ENCODE measurements at regions not wholly inside any gene's neighbourhood (a gene's known extent, or its start where the extent isn't known, plus 50 kb on each side); places are given as distances from the start of the nearest gene placed in this dataset.
A peak's percentile ranks its signal among the peaks of the same experiment; 100 is the strongest.
"Not testable (repeated sequence)": the region's sequence is repeated elsewhere in the genome, so short reads cannot be mapped to it uniquely, and the experiment has no call there.

DNA sequence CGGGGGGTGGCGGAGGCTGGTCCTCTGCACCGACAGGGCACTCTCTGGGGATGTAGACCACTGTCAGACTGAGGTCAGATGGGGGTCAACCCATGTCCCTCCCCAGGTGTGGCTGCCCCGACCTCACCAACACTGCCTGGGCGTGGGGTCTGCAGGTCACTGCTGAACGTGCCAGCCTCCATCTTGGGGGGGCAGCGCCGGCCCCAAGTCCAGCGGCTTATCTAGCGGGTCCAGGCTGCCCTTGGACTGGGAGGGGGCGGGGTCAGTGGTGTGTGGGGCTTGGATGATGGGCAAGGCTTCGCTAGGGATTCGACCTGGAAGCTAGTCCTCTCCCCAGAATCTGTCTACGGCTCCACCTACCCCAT lies 178.2 kb downstream of the IGLL1 start:
- ATAC-seq (no peak), DNase-seq (ENCODE audit: low spot score) (no peak)
- intact Hi-C loops (cut with DNase I) = no loop called here

DNA sequence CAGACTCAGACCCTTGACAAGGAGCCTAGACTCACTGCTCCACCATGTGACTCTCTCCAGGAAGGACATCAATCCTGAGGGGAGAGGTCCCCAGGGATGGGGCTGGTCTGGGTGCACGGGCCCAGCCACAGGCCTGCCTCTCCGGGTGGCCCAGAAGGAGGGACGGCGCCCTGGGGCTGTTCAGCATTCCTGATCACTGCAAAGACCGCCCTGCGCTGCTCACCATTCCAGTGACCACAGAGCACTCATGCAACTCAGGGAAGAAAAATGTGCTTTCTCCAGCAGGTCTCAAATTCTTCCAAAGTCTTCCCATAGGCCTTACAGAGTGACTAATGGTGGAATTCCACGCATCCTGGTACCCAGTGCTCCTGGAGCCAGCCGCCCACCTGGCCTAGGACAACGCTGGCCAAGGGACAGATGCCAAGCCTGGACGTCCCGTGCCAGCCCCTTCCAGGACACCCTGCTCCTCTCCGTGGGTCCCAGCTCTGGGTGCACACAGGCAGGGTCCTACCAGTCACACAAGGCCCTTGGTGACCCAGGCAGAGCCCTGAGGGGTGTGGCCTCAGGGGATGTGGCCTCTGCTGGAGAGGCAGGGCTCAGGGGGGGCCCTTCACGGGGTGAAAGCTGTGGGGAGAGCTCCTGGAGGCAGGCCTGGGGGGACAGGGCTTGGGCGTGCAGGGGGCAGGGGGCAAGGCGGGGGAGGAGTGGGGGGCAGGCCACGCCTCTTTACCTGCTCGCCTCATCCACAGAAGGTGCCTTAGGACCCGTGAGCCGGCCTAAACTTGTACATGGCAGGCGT lies 178.8 kb downstream of the IGLL1 start:
- ATAC-seq (no peak), DNase-seq (ENCODE audit: low spot score) (peak; percentile 54)
- intact Hi-C loops (cut with DNase I) = no loop called here

DNA sequence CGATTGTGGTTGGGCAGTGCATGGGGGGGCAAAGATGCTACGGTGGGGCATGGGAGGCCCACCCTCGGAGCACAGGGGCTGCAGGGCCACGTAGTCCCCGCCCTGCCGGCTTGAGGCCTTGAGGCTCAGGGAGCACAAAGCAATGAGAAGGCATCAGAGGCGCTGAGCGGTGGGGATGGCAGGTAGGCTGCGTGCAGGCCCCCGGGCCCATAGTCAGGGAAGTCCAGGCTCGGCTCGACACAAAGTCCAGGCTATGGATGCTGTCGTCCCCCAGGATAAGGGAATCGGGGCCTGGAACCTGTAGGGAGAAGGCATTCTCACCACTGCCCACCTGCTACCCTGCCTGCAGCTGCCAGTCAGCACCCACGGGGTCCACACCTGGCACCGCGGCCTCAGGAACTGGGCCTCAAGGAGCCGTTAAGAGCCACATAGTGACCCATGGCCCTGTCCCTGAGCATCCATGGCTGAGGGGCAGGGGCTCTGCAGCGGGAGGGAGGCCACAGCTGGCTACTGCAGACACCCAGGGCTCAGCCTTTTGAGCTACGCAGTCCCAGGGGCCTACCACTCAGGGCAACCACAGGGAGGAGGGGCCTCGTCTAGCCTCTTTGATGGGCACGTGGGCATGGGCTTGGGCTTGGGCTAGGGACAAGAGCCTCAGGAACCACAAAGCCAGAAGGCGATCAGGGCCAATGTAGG lies 179.7 kb downstream of the IGLL1 start:
- no peak for ATAC-seq

DNA sequence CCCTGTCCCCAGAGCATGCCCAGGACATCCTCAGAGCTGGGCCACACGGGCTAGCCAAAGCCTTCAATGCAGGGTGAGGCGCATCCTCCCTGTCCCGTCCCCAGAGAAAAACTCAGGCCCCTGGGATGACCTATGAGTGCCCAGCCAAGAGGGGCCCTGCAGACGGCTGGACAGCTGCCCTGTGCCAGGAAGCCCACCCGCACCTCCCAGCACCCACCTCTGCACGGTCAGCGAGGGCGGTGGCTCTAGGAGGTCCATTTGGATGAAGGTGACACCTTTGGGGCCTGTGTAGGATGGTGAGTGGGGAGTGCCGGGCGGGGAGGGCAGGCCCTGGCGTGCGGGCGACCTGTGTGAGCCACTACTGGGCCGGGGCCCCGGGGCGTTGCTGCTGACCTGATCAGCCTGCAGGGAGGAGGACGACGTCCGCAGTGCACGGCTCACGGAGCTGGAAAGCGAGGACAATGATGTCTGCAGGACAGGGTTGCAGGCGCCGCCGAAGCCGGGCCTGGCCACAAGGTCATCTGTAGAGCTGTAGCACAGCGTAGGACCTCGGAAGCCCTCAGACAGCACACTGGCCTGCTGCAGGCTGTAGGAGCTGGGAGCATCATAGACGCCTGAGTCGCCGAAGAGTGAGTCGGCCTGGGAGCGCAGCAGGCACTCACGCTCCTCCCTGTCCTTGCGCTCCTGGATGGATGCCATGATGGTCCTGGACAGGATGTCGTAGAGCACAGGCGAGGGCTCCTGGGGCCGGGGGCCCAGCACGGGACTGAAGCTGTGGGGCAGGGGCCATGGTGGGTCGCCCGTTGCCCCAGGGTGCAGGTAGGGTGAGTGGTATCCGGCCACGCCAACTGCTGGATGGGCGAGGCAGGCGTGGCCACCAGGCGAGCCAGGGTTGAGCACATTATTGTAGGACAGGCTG lies 180.5 kb downstream of the IGLL1 start:
- DNase-seq (ENCODE audit: low spot score) (no peak), ATAC-seq (no peak)
- intact Hi-C loops (cut with DNase I) = no loop called here

More for the DNA sequence above, 179.7 kb downstream of the IGLL1 start:
- DNase-seq (ENCODE audit: low spot score) = no peak
- intact Hi-C loops (cut with DNase I) = no loop called here

DNA sequence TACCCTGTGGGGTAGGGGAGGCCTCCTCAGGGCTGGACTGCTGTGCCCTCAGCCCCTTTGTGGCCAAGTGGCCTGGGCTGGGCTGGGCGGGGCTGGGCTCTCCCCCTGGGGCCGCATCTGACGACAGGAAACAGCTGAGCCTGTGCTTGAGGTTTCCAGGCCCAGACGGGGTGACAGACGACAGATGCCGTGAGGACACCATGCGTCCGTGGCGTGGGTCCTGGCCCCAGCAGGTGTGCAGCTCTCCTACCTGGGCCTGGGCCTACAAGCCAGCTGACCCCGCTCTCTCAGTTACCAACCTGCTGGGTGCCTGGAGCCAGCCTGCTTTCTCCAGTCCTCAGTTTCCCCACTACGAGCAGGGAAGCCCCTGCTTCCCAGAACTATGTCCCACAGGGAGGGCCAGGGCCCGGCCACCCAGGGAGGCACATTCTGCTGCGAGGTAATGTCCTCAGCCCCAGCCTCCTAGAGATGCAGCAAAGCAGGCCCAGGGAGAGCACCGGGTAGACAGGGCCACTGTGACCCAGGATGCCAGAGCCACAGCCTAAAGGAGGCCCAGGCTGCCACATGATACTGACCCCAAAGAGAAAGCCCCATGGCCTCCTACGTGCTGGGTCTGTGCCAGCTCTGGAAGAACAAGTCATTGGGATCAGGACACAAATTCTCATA lies 181.3 kb downstream of the IGLL1 start:
- intact Hi-C loops (cut with DNase I) = no loop called here
- no peak for DNase-seq (ENCODE audit: low spot score)
- ATAC-seq = no peak

DNA sequence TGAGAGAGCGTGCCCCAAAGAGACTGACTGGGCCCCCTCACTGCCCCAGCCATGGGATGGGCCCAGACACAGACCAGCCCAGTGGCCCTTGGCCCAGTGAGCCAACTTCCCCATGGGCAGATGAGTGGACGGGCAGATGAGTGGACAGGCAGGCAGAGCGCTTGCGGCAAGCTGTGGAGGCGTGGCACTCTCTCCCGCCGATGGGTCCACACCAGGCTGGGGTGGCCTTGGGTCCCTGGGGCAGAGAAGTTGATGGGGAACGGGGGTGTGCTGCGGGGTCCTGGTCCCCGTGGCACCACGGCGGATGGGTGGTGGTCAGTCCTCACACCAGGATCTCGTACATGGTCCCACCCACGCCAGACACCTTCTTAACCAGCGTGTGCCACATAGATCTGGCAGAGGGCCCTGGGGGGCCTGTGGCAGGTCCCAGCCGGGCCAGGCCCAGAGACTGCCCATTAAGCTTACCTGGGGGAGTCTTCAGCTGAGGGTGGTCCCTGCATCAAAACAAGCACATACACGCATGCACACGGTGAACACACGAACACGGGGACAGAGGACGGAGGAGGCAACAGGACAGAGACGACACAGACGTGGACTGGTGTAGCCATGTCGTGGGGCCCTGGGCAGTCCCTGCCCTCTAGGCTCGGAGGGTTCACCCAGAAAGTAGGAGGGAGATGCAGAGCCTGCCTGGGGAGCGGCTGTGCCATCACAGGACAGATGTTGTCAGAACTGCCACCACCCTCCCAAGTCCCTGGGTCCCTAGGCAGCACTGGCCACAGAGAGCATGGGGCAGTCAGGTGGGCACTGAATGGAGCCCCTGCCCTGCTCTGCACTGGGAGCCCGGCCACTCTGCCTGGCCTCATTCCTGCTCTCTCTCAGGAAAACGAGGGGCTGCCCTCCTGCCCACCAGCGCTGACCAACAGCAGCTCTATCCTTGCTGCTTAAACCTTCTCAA lies 182.2 kb downstream of the IGLL1 start:
- intact Hi-C loops (cut with DNase I) = no loop called here
- ATAC-seq (no peak), DNase-seq (ENCODE audit: low spot score) (no peak)

DNA sequence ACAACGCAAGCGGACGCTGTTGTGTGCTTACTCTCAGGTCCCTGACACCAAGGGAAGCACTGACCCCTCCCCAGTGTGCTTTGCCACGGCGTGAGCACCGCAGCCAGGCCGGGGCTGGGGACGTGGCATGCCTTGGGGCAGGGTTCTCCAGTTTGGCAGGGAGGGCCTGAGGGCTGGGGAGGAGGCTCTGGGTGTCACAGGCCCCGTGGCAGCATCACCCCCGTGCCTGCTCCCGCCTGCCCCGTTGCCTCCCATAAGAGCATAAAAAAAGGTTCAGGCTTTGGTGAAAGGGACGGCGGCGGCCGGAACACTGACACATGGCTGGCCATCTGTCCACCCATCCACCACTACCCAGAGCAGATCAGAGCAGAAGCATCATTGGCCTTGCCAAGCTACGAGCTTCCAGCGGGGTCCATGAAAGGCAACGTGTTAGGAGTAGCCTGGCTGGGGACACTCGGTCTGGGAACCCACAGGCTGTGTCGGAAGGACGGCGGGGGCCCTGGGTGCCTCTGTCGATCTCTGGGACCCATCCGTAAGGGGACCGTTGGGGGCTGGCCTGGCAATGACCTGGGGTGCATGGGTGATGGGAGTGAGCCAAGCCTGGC lies 183.0 kb downstream of the IGLL1 start:
- no peak for ATAC-seq
- intact Hi-C loops (cut with DNase I) = no loop called here
- DNase-seq (ENCODE audit: low spot score) = no peak

DNA sequence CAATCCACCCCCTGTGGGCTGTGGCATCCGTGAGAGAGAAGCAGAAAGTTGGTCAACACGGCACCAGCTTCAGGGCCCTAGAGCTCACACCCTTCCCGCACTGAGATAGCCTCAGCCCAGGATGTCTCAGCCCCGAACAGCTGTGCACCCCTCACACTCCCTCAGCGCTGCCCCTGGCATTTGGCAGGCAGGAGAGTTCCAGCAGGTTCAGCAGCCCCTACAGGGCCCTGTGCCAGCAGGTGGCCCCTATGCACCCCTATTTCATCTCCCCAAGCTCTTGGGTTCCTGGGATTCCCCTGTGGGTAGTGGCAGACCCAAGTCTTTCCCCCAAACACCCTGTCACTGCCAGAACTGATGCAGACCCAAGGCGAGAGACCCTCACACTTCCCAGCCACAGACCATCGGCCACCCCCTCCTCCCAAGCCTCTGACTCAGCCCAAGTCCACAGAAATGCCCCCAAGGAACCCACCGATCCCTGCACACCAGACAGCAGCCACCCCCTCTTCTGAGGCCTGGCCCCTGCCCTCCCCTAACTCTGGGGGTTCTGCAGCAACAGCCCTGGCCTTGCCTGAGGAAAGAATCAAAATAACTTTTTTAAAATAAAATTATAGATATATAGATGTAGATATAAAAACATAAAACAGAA lies 183.6 kb downstream of the IGLL1 start:
- no peak for DNase-seq (ENCODE audit: low spot score)
- no peak for ATAC-seq
- intact Hi-C loops (cut with DNase I) = no loop called here

DNA sequence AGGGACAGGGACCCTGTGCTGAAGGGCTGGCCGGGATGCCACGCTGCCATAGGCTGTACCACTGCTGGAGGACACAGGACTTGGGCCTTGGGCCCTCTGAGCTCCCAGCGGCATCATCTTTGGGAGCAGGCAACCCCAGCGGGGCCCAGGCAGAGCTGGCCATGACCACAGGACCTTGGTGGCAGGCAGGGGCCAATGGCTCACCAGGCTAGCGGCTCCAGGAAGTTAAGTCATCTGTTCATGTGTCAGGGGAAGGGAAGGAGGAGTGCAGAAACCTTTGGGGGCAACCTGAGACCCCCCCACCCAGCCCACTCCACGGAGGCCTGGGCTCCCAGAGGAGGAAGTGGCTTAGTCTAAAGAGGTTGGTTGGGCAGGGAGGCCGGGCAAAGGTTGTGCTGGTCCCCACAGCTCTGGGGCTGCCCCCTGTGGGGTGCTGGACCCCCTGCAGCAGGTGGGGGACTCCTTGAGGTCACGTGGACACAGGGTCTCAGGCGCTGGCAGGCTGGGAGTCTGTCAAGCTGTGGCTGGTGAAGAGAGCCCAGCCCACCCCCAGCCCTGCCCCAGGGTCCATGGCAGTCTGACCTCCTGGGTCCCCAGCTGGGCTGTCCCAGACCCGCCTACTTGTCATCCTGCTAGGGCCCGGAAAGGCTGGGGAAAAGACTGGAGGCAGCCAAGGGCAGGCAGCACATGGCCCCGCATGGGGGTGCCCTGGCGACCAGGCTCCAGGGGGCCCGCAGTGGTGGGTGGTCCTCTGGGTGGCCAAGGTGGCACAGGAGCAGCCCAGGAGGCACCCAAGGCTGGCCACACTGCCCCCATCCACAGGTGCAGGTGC lies 184.3 kb downstream of the IGLL1 start:
- intact Hi-C loops (cut with DNase I) = no loop called here
- ATAC-seq = no peak
- DNase-seq (ENCODE audit: low spot score) = no peak

DNA sequence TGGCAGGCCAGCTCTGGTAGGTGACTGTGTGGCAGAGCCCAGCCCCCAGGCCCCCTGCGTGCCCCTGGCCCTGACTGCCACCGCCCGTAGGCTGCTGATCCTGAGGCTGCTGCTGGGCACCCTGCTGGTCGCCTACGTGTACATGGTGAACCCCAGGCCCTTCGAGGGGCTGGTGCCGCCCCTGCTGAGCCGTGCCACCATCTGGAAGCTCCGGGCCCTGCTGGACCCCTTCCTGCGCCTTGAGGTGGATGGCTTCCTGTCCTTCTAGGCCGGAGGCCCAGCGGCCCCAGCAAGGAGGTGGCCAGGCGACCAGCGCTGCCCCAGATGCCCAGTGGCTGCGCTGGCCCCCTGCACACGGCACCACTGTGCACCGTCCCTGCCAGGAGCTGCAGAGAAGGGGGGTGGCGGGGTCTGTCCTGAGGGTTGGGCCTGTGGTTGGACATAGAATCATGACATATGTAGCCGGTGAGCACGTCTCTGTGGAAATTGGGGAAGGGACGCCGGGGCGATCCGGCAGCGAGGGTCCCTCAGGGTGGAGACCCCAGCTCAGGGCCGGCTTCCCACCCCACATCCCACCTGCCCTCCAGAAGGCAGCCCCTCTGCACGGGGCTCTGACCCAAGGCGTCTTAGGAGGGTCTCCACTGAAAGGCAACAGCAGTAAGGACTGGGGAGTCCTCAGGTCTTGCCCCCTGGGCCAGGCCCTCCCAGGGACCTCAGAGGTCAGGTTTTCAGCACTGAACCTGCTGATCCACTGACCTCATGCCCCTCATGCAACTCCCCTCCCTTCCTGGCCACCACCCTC lies 185.4 kb downstream of the IGLL1 start:
- intact Hi-C loops (cut with DNase I) = no loop called here
- DNase-seq (ENCODE audit: low spot score) (no peak), ATAC-seq (no peak)

DNA sequence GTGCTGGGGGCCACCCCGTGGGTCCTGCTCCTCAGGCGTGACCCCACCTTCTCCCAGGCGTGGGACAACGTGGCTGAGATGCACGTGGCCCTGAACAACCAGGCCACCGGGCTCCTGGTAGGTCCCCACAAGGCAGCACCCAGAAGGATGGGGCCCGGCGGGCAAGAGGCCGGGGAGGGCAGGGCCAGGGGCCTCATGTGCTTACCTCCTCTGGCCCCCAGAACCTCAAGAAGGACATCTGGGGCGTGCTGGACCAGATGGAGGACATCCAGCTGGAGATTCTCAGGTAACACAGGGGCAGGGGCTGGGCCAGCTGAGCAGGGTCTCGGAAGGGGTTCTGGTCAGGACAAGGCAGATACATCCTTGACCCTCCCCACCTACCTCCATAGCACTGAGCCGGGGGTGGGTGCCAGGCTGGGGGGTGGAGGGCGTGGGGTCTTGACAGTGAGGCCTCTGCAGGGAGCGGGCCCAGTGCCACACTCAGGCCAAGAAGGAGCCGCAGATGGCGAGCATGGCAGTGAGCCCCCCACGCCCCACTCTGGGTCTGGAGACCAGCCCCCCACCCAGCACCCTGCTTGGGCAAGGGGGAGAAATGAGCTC lies 186.3 kb downstream of the IGLL1 start:
- no peak for ATAC-seq
- intact Hi-C loops (cut with DNase I) = no loop called here
- DNase-seq (ENCODE audit: low spot score) = no peak

DNA sequence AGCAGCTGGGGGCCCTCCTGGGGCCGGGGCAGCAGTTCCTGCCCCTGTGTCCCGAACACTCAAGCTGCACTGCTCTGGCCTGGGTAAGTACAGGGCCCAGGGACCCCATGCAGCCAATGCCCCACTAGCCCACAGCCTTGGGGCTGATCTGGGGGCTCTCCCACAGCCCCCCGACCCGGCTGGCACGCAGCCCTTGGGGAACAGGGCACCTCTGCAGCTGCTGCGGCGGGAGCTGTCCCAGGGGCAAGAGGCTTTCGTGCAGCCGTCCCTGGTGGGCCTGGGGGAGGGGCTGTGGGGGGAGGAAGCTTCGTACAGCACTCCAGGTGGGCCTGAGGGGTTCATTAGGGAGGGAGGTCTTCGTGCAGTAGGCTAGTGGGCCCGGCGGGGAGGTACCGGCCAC lies 186.9 kb downstream of the IGLL1 start:
- intact Hi-C loops (cut with DNase I); DNase-seq (ENCODE audit: low spot score); ATAC-seq: not testable (repeated sequence)

DNA sequence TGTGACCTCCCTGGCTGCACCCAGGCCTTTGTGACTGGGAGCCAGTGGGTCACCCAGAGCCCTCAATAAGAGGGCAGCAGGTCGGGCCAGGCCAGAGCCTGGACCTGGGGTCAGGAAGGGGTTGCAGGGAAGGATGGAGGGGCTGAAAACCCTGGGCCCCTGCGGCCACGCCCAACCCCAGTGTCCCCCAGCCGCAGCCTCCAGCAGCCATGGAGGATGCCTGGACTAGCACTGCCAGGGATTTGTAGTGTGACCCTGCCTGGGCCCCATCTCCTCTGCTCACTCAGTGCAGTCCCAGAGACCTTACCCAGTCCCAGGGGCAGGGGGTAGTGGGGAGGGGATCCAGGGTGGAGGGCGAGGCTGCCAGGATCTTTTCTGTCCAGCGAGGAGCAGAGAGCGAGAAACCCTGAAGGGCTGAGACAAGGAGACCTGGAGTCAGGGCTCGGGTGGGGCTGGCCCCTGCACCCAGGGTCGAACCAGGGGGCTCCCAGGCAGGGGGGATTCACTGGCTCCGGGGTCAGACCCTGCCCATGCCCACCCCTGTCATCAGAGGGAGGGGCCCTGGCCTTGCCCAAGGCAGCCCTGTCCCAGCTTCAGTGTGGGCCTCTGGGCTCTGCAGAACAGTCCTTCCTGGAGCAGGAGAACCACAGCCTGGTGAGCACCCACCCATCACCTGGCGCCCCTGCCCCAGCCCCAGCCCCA lies 187.5 kb downstream of the IGLL1 start:
- no peak for ATAC-seq
- DNase-seq (ENCODE audit: low spot score) = no peak
- intact Hi-C loops (cut with DNase I) = no loop called here

DNA sequence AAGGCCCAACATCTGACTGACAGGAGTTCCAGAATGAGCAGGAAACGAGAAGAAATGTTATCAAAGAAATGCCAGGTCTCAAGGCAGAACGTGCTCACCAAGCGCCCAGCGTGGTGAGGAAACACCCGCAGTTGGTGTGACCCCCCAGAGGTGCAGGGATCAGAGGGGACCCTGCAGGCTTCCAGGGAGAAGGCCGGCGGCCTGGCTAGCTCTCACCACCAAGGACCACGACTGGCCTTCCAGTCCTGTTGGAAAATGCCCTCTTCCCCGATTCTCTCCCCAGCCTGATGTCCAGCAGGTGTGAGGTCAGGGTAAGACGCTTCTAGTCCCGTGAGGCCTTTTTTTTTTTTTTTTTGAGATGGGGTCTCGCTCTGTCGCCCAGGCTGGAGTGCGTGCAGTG lies 189.1 kb downstream of the IGLL1 start:
- DNase-seq (ENCODE audit: low spot score) (no peak), ATAC-seq (no peak)
- intact Hi-C loops (cut with DNase I) = no loop called here
